H1 (cell line): ENCODE measurements at regions not wholly inside any gene's neighbourhood (a gene's known extent, or its start where the extent isn't known, plus 50 kb on each side); places are given as distances from the start of the nearest gene placed in this dataset.

ENCODE experiments used
- CTCF ChIA-PET: fragments of 300-600 bp; sonication (Branson Sonifier 250); formaldehyde crosslinking; loops from one replicate; lab custom pipeline; 2021; ENCODE audit not compliant: partially characterized antibody; lab: Charles Lee
- POLR2A ChIA-PET: fragments of 300-600 bp; sonication (Branson Sonifier 250); formaldehyde crosslinking; loops from one replicate; lab custom pipeline; 2021; ENCODE audit warnings: inconsistent platforms; ENCODE audit not compliant: partially characterized antibody; lab: Charles Lee
- DNase-seq, 2 experiments: peaks; one replicate each; pipeline versions ENCODE4 v3.0.0 to v3.0.0-alpha.2; 2010 to 2022; ENCODE audit warnings: low spot score in 2 of 2, low read depth in 1 of 2, mixed read lengths in 1 of 2
- FAIRE-seq: peaks from 2 replicates; lab custom pipeline; 2011; peaks lifted over from hg19 to GRCh38; lab: Jason Lieb, UNC
- H2AFZ ChIP-seq: 2 replicates; pipeline ENCODE4 v1.8.1; 2012; ENCODE audit warnings: low read length, inconsistent platforms
- H2AK5ac ChIP-seq: 2 replicates; pipeline ENCODE4 v1.6.1; 2013; ENCODE audit warnings: low read depth, low read length
- H2BK120ac ChIP-seq: replicated peaks from 2 replicates; pipeline ENCODE3; 2013; ENCODE audit warnings: low read depth, low read length, inconsistent platforms
- H2BK12ac ChIP-seq: 2 replicates; pipeline ENCODE4 v1.6.1; 2013; ENCODE audit warnings: low read depth, low read length
- H2BK15ac ChIP-seq: 2 replicates; pipeline ENCODE4 v1.6.1; 2013; ENCODE audit warnings: low read length
- H2BK20ac ChIP-seq: 2 replicates; pipeline ENCODE4 v1.6.1; 2013; ENCODE audit warnings: low read length
- H2BK5ac ChIP-seq: 2 replicates; pipeline ENCODE4 v1.6.1; 2013; ENCODE audit warnings: low read depth, low read length
- H3K14ac ChIP-seq: 2 replicates; pipeline ENCODE4 v1.6.1; 2013; ENCODE audit warnings: inconsistent platforms; ENCODE audit not compliant: insufficient read length
- H3K18ac ChIP-seq: 2 replicates; pipeline ENCODE4 v1.6.1; 2013; ENCODE audit warnings: low read length; ENCODE audit errors: extremely low read depth
- H3K23ac ChIP-seq: 2 replicates; pipeline ENCODE4 v1.6.1; 2013; ENCODE audit warnings: inconsistent platforms; ENCODE audit not compliant: insufficient read length
- H3K23me2 ChIP-seq: 2 replicates; pipeline ENCODE4 v1.6.1; 2013; ENCODE audit warnings: low read depth, low read length
- H3K27ac ChIP-seq: 2 replicates; pipeline ENCODE4 v1.6.1; 2011; ENCODE audit warnings: low read depth, low read length, inconsistent platforms
- H3K27me3 ChIP-seq, 4 experiments: replicated peaks in 1 of 4; 1 replicate in 1 of 4; 2 replicates in 3 of 4; pipeline versions ENCODE4 v1.6.1 to v1.8.1; 2011 to 2013; ENCODE audit warnings: low read length in 3 of 4, mild to moderate bottlenecking in 3 of 4, inconsistent platforms in 2 of 4, mixed read lengths in 2 of 4, moderate library complexity in 1 of 4; ENCODE audit not compliant: control insufficient read depth in 3 of 4, insufficient read depth in 3 of 4; ENCODE audit errors: extremely low read depth in 1 of 4
- H3K36me3 ChIP-seq, 4 experiments: 2 replicates each; pipeline versions ENCODE4 v1.6.1 to v1.8.1; 2011 to 2013; ENCODE audit warnings: mild to moderate bottlenecking in 4 of 4, low read length in 3 of 4, moderate library complexity in 2 of 4, control low read depth in 1 of 4, inconsistent platforms in 1 of 4; ENCODE audit not compliant: insufficient read depth in 4 of 4, control insufficient read depth in 2 of 4
- H3K4ac ChIP-seq: replicated peaks from 2 replicates; pipeline ENCODE3; 2013; ENCODE audit warnings: low read length, low read depth, mixed read lengths, inconsistent platforms; ENCODE audit not compliant: insufficient read length
- H3K4me1 ChIP-seq, 4 experiments: replicated peaks in 1 of 4; 1 replicate in 1 of 4; 2 replicates in 3 of 4; pipeline versions ENCODE4 v1.6.1 to v1.8.1; 2011 to 2013; ENCODE audit warnings: low read length in 3 of 4, inconsistent platforms in 2 of 4, mixed read lengths in 1 of 4; ENCODE audit not compliant: insufficient read depth in 4 of 4, control insufficient read depth in 3 of 4
- H3K4me2 ChIP-seq, 2 experiments: 2 replicates each; pipeline versions ENCODE4 v1.6.1 to v1.8.1; 2011 to 2013; ENCODE audit warnings: low read depth in 2 of 2, low read length in 2 of 2, control low read depth in 1 of 2, inconsistent platforms in 1 of 2, mild to moderate bottlenecking in 1 of 2; ENCODE audit not compliant: insufficient read depth in 1 of 2
- H3K4me3 ChIP-seq, 4 experiments: fragments of 200-600, 300-600 bp in 1 of 4; sonication (generic), shearing (Covaris generic), sonication (Bioruptor Twin) in 1 of 4; 2 replicates each; pipeline versions ENCODE4 v1.5.1 to v1.8.1; 2011 to 2016; ENCODE audit warnings: low read length in 4 of 4, low read depth in 3 of 4, control low read depth in 2 of 4, inconsistent platforms in 2 of 4, mild to moderate bottlenecking in 2 of 4, mixed read lengths in 1 of 4, moderate library complexity in 1 of 4; ENCODE audit not compliant: insufficient read depth in 2 of 4; ENCODE audit errors: extremely low read depth in 1 of 4
- H3K56ac ChIP-seq: replicated peaks from 2 replicates; pipeline ENCODE3; 2013; ENCODE audit warnings: low read depth, mild to moderate bottlenecking, mixed read lengths, low read length, inconsistent platforms; ENCODE audit not compliant: insufficient read length
- H3K79me1 ChIP-seq: 2 replicates; pipeline ENCODE4 v1.6.1; 2013; ENCODE audit warnings: low read depth, low read length, control low read depth
- H3K79me2 ChIP-seq, 2 experiments: 2 replicates each; pipeline versions ENCODE4 v1.6.1 to v1.8.1; 2012 to 2013; ENCODE audit warnings: low read length in 2 of 2, mild to moderate bottlenecking in 2 of 2, inconsistent platforms in 1 of 2; ENCODE audit not compliant: insufficient read depth in 2 of 2, control insufficient read depth in 1 of 2
- H3K9ac ChIP-seq, 4 experiments: replicated peaks in 1 of 4; 1 replicate in 1 of 4; 2 replicates in 3 of 4; pipeline versions ENCODE4 v1.6.1 to v1.8.1; 2011 to 2013; ENCODE audit warnings: low read depth in 3 of 4, low read length in 3 of 4, control low read depth in 2 of 4, mild to moderate bottlenecking in 2 of 4, moderate library complexity in 2 of 4, inconsistent platforms in 1 of 4; ENCODE audit errors: extremely low read depth in 1 of 4
- H3K9me3 ChIP-seq, 2 experiments: 2 replicates each; pipeline versions ENCODE4 v1.6.1 to v1.8.1; 2012 to 2013; ENCODE audit warnings: mild to moderate bottlenecking in 2 of 2, moderate library complexity in 2 of 2, control low read depth in 1 of 2, inconsistent platforms in 1 of 2, low read depth in 1 of 2, low read length in 1 of 2, mixed read lengths in 1 of 2; ENCODE audit not compliant: insufficient read depth in 2 of 2
- H4K20me1 ChIP-seq, 2 experiments: replicated peaks in 1 of 2; 2 replicates each; pipeline versions ENCODE3 to v1.8.1; 2011 to 2013; ENCODE audit warnings: inconsistent platforms in 2 of 2, low read length in 2 of 2, mild to moderate bottlenecking in 1 of 2; ENCODE audit not compliant: insufficient read depth in 2 of 2, control insufficient read depth in 1 of 2
- H4K5ac ChIP-seq: 2 replicates; pipeline ENCODE4 v1.6.1; 2013; ENCODE audit warnings: low read length, low read depth, mixed read lengths, inconsistent platforms; ENCODE audit not compliant: insufficient read length
- H4K8ac ChIP-seq: 2 replicates; pipeline ENCODE4 v1.8.0; 2013; ENCODE audit warnings: mild to moderate bottlenecking, moderate library complexity, low read length, inconsistent platforms; ENCODE audit not compliant: insufficient read depth; ENCODE audit errors: extremely low read depth
- H4K91ac ChIP-seq: replicated peaks from 2 replicates; pipeline ENCODE3; 2013; ENCODE audit warnings: low read length, mixed read lengths, inconsistent platforms; ENCODE audit not compliant: insufficient read length
- CHD1 ChIP-seq: IDR thresholded peaks from 2 replicates; pipeline ENCODE4 v1.6.1; 2012; ENCODE audit warnings: low read depth, low read length, improper control_type of control experiment
- GABPA ChIP-seq: IDR thresholded peaks from 2 replicates; pipeline ENCODE4 v1.6.1; 2011; ENCODE audit warnings: mild to moderate bottlenecking, low read length, moderate library complexity, borderline replicate concordance; ENCODE audit not compliant: insufficient read depth
- MAFK ChIP-seq: IDR thresholded peaks from 2 replicates; pipeline ENCODE4 v1.6.1; 2012; ENCODE audit warnings: low read depth, mild to moderate bottlenecking, improper control_type of control experiment, low read length
- POU5F1 ChIP-seq: IDR thresholded peaks from 2 replicates; pipeline ENCODE4 v1.6.1; 2011; ENCODE audit warnings: low read depth, mild to moderate bottlenecking, low read length, moderate library complexity
- RNF2 ChIP-seq: fragments of 200-900, 300-1000 bp; sonication (generic); IDR thresholded peaks from 2 replicates; pipeline ENCODE4 v1.7.1; 2016; ENCODE audit warnings: borderline replicate concordance, low read depth, mild to moderate bottlenecking, antibody characterized with exemption, low read length; ENCODE audit not compliant: poor library complexity, severe bottlenecking; ENCODE audit errors: missing control alignments
- SIX5 ChIP-seq: IDR thresholded peaks from 2 replicates; pipeline ENCODE4 v1.6.1; 2011; ENCODE audit warnings: mild to moderate bottlenecking, low read depth, low read length
- TAF1 ChIP-seq: IDR thresholded peaks from 2 replicates; pipeline ENCODE4 v1.6.1; 2011; ENCODE audit warnings: mild to moderate bottlenecking, low read depth, low read length
- YY1 ChIP-seq: IDR thresholded peaks from 2 replicates; pipeline ENCODE4 v1.6.1; 2011; ENCODE audit warnings: low read depth, mild to moderate bottlenecking, low read length
- ZNF274 ChIP-seq: IDR thresholded peaks from 2 replicates; pipeline ENCODE4 v1.7.0; 2012; ENCODE audit warnings: low read length, borderline replicate concordance; ENCODE audit errors: extremely low read depth
- WGBS, 2 experiments: shearing (Covaris generic) in 1 of 2; methylation state at CpG; one replicate each; pipeline versions ENCODE4 v1.1.6 to v1.1.7; 2013 to 2015; ENCODE audit warnings: low lambda C conversion rate in 2 of 2, mixed read lengths in 2 of 2, inconsistent platforms in 1 of 2, low coverage in 1 of 2, missing lambda C conversion rate in 1 of 2; ENCODE audit not compliant: insufficient replicate concordance in 2 of 2, insufficient coverage in 1 of 2, insufficient read length in 1 of 2; ENCODE audit errors: extremely low coverage in 1 of 2, missing lambda C conversion rate in 1 of 2; 5-methylcytosine and 5-hydroxymethylcytosine counted together
- TF ChIP-seq, protein P1 (sequence below): IDR thresholded peaks from 2 replicates; pipeline ENCODE4 v1.6.1; 2012; ENCODE audit warnings: low read length, inconsistent platforms
- TF ChIP-seq, protein P2 (sequence below): IDR thresholded peaks from 2 replicates; pipeline ENCODE4 v1.6.1; 2011; ENCODE audit warnings: low read length, improper control_type of control experiment

DNA sequence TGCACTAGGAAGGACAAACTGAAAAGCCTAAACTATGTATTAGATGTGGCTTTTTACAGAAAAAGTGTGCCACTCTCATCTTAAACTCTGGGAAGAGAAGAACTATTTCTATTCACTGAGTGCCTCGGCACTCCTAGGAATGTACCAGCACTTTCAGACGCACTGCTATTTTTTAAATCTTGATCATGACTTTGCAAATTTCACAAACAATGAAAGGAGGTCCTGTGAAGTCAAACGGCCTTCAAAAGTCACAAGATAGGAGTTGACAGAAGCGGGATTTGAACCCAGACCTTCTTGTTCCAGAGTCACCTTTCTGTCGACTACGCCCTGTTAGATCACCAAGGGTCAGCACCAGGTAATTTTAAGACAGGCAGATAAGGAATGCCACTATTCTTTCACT lies 365.4 kb downstream of the VRK1 start:
- Histone ChIP-seq H3K4me3 (no peak overlapping the region), H4K8ac (no peak overlapping the region), H3K4me2 (no peak overlapping the region), H2BK20ac (no peak overlapping the region), H3K36me3 (no peaks in the 10 kb centered on the region), H3K79me2 (no peaks in the 10 kb centered on the region), H4K20me1 (no peaks in the 10 kb centered on the region), H2BK12ac (no peak overlapping the region), H3K23ac (no peak overlapping the region), H2BK120ac (no peak overlapping the region), H2BK5ac (no peak overlapping the region), H3K9ac (no peak overlapping the region), H3K27me3 (no peaks in the 10 kb centered on the region), H3K23me2 (no peaks in the 10 kb centered on the region), H2BK15ac (no peak overlapping the region), H3K4me1 (no peaks in the 10 kb centered on the region; a peak in 1 of 7 replicates), H3K56ac (no peak overlapping the region), H2AFZ (no peak overlapping the region), H3K27ac (no peak overlapping the region), H3K18ac (no peak overlapping the region), H3K14ac (no peak overlapping the region), H4K5ac (no peak overlapping the region), H3K4ac (no peak overlapping the region), H3K79me1 (no peaks in the 10 kb centered on the region), H4K91ac (no peak overlapping the region), H3K9me3 (peaks cover 8 to 9% of the 10 kb centered on the region in 2 experiments), H2AK5ac (no peak overlapping the region)
- WGBS, 2 experiments: 95% methylated on average over 6 of the region's 6 CpGs; no CpG with 5 or more reads in 1 of the 2 experiments
- FAIRE-seq (no peak), DNase-seq (no peak)
- ChIA-PET CTCF (no interaction called here), POLR2A (no interaction called here)
- TF ChIP-seq, protein P1, sequence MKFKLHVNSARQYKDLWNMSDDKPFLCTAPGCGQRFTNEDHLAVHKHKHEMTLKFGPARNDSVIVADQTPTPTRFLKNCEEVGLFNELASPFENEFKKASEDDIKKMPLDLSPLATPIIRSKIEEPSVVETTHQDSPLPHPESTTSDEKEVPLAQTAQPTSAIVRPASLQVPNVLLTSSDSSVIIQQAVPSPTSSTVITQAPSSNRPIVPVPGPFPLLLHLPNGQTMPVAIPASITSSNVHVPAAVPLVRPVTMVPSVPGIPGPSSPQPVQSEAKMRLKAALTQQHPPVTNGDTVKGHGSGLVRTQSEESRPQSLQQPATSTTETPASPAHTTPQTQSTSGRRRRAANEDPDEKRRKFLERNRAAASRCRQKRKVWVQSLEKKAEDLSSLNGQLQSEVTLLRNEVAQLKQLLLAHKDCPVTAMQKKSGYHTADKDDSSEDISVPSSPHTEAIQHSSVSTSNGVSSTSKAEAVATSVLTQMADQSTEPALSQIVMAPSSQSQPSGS: no peak
- TF ChIP-seq TAF1: no peak
- TF ChIP-seq, protein P2, sequence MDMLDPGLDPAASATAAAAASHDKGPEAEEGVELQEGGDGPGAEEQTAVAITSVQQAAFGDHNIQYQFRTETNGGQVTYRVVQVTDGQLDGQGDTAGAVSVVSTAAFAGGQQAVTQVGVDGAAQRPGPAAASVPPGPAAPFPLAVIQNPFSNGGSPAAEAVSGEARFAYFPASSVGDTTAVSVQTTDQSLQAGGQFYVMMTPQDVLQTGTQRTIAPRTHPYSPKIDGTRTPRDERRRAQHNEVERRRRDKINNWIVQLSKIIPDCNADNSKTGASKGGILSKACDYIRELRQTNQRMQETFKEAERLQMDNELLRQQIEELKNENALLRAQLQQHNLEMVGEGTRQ: no peak
- no peak for TF ChIP-seq RNF2
- TF ChIP-seq MAFK: no peak
- no peak for TF ChIP-seq GABPA
- no peak for TF ChIP-seq YY1
- TF ChIP-seq POU5F1: no peak
- TF ChIP-seq SIX5: no peak
- TF ChIP-seq ZNF274: no peak
- no peak for TF ChIP-seq CHD1
